ENCODE measurements at regions not wholly inside any gene's neighbourhood (a gene's known extent, or its start where the extent isn't known, plus 50 kb on each side); places are given as distances from the start of the nearest gene placed in this dataset.
"Not testable (repeated sequence)": the region's sequence is repeated elsewhere in the genome, so short reads cannot be mapped to it uniquely, and the experiment has no call there.

GRCh38 chr10:30534465-30535144, 94.9 kb downstream of the LYZL2 start:
- peak; percentile 51 to 91 (median 78) for DNase-seq (ENCODE audit: low read depth in 2 of 3, low spot score in 2 of 3)

GRCh38 chr10:30531751-30532530, 97.6 kb downstream of the LYZL2 start:
- DNase-seq (ENCODE audit: low read depth in 2 of 3, low spot score in 2 of 3) = no peak

DNA sequence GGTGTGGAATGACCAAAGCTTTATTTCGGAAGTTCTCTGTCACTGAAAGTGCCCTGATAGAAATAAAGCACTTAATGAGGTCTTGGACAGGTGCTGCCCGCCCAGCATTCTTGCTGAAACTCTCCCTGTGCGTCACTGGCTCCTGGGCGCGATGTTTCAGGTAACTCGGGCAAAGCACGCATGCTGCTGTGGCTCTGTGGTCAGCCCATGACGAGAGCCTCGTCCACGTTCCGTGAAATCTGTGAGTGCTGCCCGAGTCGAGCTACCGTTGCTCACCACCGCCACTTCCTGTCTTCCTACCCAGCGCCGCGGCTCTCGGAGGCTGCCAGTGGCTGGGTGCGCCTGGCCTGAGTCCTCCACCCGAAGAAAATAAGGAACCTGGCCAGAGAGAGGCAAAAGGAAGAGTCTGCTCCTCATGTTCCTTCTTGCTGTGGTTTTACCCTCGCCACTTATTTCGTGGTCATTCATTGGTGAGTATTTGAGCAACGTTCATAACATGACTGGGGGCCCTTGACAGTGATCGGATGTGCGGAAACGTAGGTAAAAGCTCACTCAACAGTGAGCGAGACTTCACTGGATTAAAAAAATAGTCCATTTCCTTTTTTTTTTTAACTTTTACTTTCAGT, 95.5 kb downstream of the MAP3K8 start:
- peak; percentile 64 to 95 (median 91) for DNase-seq (ENCODE audit: low read depth in 2 of 3, low spot score in 2 of 3)

DNA sequence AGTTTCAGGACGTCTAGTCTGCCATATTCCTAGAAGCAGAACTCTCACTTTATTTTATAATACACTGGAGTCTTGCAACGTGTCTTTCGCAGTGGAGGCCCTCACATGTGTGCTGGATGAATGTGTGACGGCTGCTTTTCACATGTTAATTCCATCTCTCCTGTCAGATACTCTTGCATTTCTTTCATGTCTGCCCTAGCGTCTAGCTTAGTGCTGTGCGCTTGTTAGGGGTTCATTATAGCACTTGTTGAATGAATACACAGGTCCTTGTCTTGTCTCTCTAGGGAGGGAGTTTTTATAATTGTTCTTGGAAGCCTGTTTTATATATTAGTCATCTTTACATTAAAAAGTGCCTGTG, 94.4 kb downstream of the MAP3K8 start:
- no peak for DNase-seq (ENCODE audit: low read depth in 2 of 3, low spot score in 2 of 3)

- DNase-seq (ENCODE audit: low read depth in 2 of 3, low spot score in 2 of 3) = no peak
These were observed 93.8 kb downstream of the MAP3K8 start for GRCh38 chr10:30527623-30528428.

DNA sequence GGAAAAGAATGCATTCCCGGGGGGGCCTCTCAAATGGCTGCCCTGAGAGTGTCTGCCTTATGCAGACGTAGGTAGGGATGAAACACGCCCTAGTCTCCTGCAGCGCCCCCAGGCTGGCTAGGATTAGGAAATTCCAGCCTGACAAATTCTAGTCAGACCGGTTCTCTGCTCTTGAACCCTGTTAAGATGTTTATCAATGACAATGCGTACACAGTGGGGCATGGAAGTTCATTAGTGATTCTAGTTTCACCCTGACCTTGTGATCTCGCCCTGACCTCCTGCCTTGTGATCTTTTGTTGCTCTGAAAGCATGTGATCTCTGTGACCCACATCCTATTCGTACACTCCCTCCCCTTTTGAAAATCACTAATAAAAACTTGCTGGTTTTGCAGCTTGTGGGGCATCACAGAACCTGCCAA, 88.7 kb downstream of the MAP3K8 start:
- not testable (repeated sequence) for DNase-seq (ENCODE audit: low read depth in 2 of 3, low spot score in 2 of 3)

DNA sequence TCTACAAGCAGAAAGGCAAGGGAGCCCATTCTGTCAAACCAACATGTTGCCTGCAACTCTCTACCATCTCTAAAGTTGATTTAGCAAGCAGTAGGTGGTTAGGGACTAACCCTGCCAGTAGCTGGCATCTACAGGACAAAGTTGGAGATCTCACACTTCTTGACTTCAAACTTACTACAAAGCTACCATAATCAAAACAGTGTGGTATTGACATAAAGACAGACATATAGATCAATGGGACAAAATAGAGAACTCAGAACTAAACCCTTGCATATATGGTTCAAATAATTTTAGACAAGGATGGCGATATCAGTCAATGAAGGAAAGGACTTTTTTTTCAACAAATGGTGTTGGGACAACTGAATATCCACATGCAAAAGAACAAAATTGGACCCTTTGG, 84.9 kb downstream of the MAP3K8 start:
- DNase-seq (ENCODE audit: low read depth in 2 of 3, low spot score in 2 of 3) = no peak
